ENCODE measurements at regions not wholly inside any gene's neighbourhood (a gene's known extent, or its start where the extent isn't known, plus 50 kb on each side); places are given as distances from the start of the nearest gene placed in this dataset.

DNA sequence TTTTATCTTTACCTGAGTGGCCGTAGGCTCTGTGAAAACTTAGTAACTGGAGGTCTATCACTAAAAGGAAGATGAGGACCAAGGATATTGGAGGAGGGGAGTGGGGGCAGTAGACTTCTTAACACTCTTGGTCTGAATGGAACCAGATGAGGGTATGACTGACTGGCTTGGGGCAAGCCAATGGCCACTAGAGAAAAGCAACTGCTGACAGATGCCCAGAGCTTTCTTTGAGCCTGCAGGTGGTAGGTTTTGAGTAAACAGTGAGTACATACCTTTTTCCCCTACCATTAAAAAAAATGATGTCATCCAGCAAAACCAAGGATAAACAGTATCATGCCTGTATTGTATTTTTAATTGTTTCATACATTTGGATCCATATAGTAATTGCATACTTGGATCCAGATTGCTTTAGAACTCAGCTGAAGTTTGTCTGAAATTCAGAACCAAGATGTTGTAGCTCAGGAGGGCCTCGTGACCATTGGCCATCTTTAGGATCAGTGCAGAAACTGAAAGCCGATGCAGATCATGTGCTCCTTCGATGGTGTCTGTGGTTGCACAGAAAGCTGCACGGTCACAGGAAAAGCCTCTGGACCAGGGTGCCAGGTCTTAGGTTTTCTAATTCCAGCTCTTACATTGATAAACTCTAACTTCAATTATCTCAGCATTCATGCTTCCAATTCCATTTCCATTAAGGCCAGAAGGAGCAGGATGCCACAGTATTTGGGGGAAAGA lies 131.0 kb downstream of the PDGFRA start:
- Mint-ChIP-seq H3K36me3 (no peaks in the 10 kb centered on the region), H3K9me3 (peaks cover 0 to 4% (median 0%) of the 10 kb centered on the region in 3 donors), H3K4me1 (no peaks in the 10 kb centered on the region), H3K27ac (no peak overlapping the region), H3K4me3 (no peak overlapping the region), H3K27me3 (peaks cover 4 to 22% of the 10 kb centered on the region in 2 donors)
- DNase-seq (no peak), ATAC-seq (replicated peaks in 1 of 4) (no peak)
- Histone ChIP-seq H3K4me1 (ENCODE audit: control insufficient read depth in 1 of 2, extremely low read depth in 1 of 2, insufficient read depth in 2 of 2, low read length in 2 of 2) (no peaks in the 10 kb centered on the region), H3K4me3 (ENCODE audit: control insufficient read depth in 1 of 2, extremely low read depth in 1 of 2, low read length in 1 of 2) (no peak overlapping the region), H3K27me3 (replicated peaks in 1 of 2; ENCODE audit: control insufficient read depth in 2 of 2, extremely low read depth in 1 of 2, insufficient read depth in 2 of 2, low read length in 1 of 2) (peaks cover 0 to 2% of the 10 kb centered on the region in 2 experiments), H3K27ac (ENCODE audit: low read length) (no peak overlapping the region), H3K36me3 (ENCODE audit: control insufficient read depth in 2 of 2, extremely low read depth in 1 of 2, insufficient read depth in 1 of 2, low read length in 1 of 2) (no peaks in the 10 kb centered on the region), H3K9me3 (no peaks in the 10 kb centered on the region)
- 32% methylated on average over 5 of the region's 5 CpGs for WGBS (ENCODE audit: insufficient coverage)
- CTCF ChIA-PET = no interaction called here
- POLR2A ChIA-PET = no interaction called here

DNA sequence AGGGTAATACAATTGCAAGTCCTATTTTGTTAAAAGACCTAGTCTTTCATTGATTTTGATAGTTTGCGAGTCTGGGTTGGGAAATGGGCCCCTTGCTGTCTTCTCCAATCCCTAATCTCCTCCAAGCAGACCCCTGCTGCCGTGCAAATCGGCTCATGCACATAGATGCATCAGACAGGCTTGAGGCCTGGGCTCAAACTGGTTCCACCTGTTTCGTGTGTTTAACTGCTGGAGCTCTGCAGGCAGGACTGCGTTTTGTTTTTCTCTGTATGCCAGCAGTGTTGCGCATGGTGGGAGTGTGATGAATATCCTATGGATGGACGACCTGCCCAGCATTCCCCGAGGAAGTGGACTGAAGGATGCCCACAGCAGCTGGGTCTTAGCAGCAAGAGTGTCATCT lies 133.9 kb downstream of the PDGFRA start:
- H3K9me3 Mint-ChIP-seq = peaks cover 0 to 4% (median 0%) of the 10 kb centered on the region in 3 donors
- 94% methylated on average over 5 of the region's 8 CpGs for WGBS (ENCODE audit: insufficient coverage)

DNA sequence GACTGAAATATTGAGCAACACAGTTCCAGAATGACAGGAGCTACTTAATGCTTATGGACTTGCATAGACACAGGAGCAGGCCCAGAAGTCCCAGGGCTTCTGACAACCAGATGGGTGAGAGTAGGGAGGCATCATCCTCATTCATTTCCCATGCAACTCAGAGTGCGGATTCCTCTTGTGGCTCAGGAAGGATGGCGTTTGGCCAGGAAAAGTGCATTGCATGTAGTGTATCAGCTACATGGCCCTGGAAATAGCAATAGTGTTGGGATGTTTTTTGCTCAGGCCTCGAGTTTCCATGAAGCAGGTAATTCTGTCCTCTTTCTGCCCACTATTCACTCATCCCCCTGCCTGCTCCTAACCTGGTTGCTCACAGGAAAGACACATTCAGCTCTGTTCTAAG lies 136.6 kb downstream of the PDGFRA start:
- no CpG with 5 or more reads among the region's 3 CpGs for WGBS (ENCODE audit: insufficient coverage)
- ATAC-seq (replicated peaks in 1 of 4) = no peak
- no peaks in the 10 kb centered on the region for H3K36me3 ChIP-seq (ENCODE audit: control insufficient read depth in 2 of 2, extremely low read depth in 1 of 2, insufficient read depth in 1 of 2, low read length in 1 of 2)
- no peak overlapping the region for H3K27ac Mint-ChIP-seq
- H3K27me3 ChIP-seq (replicated peaks in 1 of 2; ENCODE audit: control insufficient read depth in 2 of 2, extremely low read depth in 1 of 2, insufficient read depth in 2 of 2, low read length in 1 of 2) = peaks cover 0 to 5% of the 10 kb centered on the region in 2 experiments
- H3K4me1 ChIP-seq (ENCODE audit: control insufficient read depth in 1 of 2, extremely low read depth in 1 of 2, insufficient read depth in 2 of 2, low read length in 2 of 2) = no peaks in the 10 kb centered on the region
- ChIA-PET CTCF (no interaction called here), POLR2A (no interaction called here)
- no peaks in the 10 kb centered on the region for H3K4me1 Mint-ChIP-seq
- H3K9me3 Mint-ChIP-seq = no peaks in the 10 kb centered on the region
- H3K27ac ChIP-seq (ENCODE audit: low read length) = no peak overlapping the region
- no peak for DNase-seq
- H3K4me3 ChIP-seq (ENCODE audit: control insufficient read depth in 1 of 2, extremely low read depth in 1 of 2, low read length in 1 of 2) = no peak overlapping the region
- H3K36me3 Mint-ChIP-seq = no peaks in the 10 kb centered on the region
- H3K27me3 Mint-ChIP-seq = peaks cover 5 to 18% of the 10 kb centered on the region in 2 donors
- no peak overlapping the region for H3K4me3 Mint-ChIP-seq
- no peaks in the 10 kb centered on the region for H3K9me3 ChIP-seq

More for the DNA sequence above, 133.9 kb downstream of the PDGFRA start:
- Mint-ChIP-seq H3K27me3 (peaks cover 5 to 21% of the 10 kb centered on the region in 2 donors), H3K4me3 (no peak overlapping the region), H3K4me1 (no peaks in the 10 kb centered on the region), H3K36me3 (no peaks in the 10 kb centered on the region), H3K27ac (no peak overlapping the region)
- no peak overlapping the region for H3K27ac ChIP-seq (ENCODE audit: low read length)
- no peaks in the 10 kb centered on the region for H3K9me3 ChIP-seq
- no peaks in the 10 kb centered on the region for H3K4me1 ChIP-seq (ENCODE audit: control insufficient read depth in 1 of 2, extremely low read depth in 1 of 2, insufficient read depth in 2 of 2, low read length in 2 of 2)
- ATAC-seq (replicated peaks in 1 of 4) = no peak
- no peak overlapping the region for H3K4me3 ChIP-seq (ENCODE audit: control insufficient read depth in 1 of 2, extremely low read depth in 1 of 2, low read length in 1 of 2)
- DNase-seq = no peak
- peaks cover 0 to 5% of the 10 kb centered on the region in 2 experiments for H3K27me3 ChIP-seq (replicated peaks in 1 of 2; ENCODE audit: control insufficient read depth in 2 of 2, extremely low read depth in 1 of 2, insufficient read depth in 2 of 2, low read length in 1 of 2)
- ChIA-PET CTCF (no interaction called here), POLR2A (no interaction called here)
- no peaks in the 10 kb centered on the region for H3K36me3 ChIP-seq (ENCODE audit: control insufficient read depth in 2 of 2, extremely low read depth in 1 of 2, insufficient read depth in 1 of 2, low read length in 1 of 2)

DNA sequence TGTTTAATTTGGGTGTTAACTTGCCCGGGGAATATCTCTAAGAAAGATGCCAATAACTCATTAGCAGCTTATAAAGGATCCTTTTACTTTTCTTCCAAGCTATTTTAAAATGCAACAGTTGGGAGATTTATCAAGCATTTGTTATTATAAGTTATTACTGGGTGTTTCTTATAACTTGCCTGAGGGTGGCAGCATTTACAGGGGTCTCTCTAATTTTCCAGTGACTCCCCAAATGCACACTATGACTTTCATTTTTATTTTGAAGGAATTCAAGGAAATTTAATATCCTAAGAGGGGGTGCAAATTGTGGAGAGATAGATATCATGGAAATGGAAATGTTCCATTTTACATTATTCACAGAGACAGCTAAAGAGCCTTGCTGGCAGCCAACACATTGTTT lies 138.0 kb downstream of the PDGFRA start:
- DNase-seq (no peak), ATAC-seq (replicated peaks in 1 of 4) (no peak)
- no CpG with 5 or more reads among the region's 1 CpG for WGBS (ENCODE audit: insufficient coverage)
- Mint-ChIP-seq H3K27ac (no peak overlapping the region), H3K27me3 (peaks cover 5 to 21% of the 10 kb centered on the region in 2 donors), H3K4me1 (no peaks in the 10 kb centered on the region), H3K9me3 (peaks cover 0 to 3% (median 2%) of the 10 kb centered on the region in 3 donors), H3K4me3 (no peak overlapping the region), H3K36me3 (no peaks in the 10 kb centered on the region)
- no peaks in the 10 kb centered on the region for H3K4me1 ChIP-seq (ENCODE audit: control insufficient read depth in 1 of 2, extremely low read depth in 1 of 2, insufficient read depth in 2 of 2, low read length in 2 of 2)
- H3K27me3 ChIP-seq (replicated peaks in 1 of 2; ENCODE audit: control insufficient read depth in 2 of 2, extremely low read depth in 1 of 2, insufficient read depth in 2 of 2, low read length in 1 of 2) = peaks cover 0 to 5% of the 10 kb centered on the region in 2 experiments
- no peaks in the 10 kb centered on the region for H3K36me3 ChIP-seq (ENCODE audit: control insufficient read depth in 2 of 2, extremely low read depth in 1 of 2, insufficient read depth in 1 of 2, low read length in 1 of 2)
- no peak overlapping the region for H3K4me3 ChIP-seq (ENCODE audit: control insufficient read depth in 1 of 2, extremely low read depth in 1 of 2, low read length in 1 of 2)
- no peaks in the 10 kb centered on the region for H3K9me3 ChIP-seq
- ChIA-PET CTCF (no interaction called here), POLR2A (no interaction called here)
- H3K27ac ChIP-seq (ENCODE audit: low read length) = no peak overlapping the region

DNA sequence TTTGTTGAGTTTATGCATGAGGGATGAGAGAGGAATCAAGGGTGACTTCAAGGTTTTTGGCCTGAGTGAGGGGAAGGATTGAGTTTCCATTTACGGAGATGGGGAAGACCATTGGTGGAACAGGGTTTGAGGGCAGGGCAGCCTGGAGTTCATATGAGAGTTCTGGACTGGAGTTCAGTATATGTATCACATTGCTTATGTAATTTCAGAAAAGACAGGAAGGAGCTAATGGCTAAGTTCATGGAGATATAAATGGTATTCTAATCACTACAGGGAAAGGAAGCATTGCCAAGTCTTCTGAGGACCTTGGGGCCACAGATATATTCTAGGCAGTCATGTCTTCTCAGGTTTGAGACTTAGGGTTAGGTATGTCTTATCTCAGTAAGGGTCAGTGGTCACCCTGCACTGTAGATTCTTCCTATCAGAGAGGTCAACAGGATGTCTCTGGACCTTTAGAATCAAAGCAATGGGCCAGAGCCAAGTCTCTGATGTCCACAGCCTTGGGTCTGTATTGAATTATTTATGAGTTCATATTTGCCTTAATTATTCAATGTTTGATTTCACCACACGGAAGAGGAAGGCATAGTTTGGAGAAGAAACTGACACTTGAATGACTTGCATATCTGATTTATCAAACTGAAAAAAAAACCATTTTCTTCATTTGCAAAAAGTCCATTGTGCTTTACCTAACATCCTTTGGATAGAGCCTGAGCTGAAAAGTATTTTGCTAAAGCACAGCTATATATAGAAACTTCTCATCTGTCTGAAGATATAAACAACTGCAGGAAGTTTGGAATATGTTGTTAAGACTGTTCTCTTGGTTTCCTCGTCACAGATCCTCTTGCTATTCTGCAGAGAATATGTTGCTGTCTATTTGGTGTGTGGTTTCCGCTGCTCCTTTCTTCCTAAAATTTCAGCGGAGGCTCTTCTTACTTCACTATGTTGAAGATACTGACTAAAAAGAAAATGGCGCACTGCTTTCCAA lies 139.5 kb downstream of the PDGFRA start:
- H3K36me3 ChIP-seq (ENCODE audit: control insufficient read depth in 2 of 2, extremely low read depth in 1 of 2, insufficient read depth in 1 of 2, low read length in 1 of 2) = no peaks in the 10 kb centered on the region
- no peaks in the 10 kb centered on the region for H3K4me1 Mint-ChIP-seq
- H3K9me3 ChIP-seq = no peaks in the 10 kb centered on the region
- H3K27ac ChIP-seq (ENCODE audit: low read length) = no peak overlapping the region
- no peak overlapping the region for H3K4me3 ChIP-seq (ENCODE audit: control insufficient read depth in 1 of 2, extremely low read depth in 1 of 2, low read length in 1 of 2)
- 88% methylated on average over 1 of the region's 6 CpGs for WGBS (ENCODE audit: insufficient coverage)
- H3K4me3 Mint-ChIP-seq = no peak overlapping the region
- H3K9me3 Mint-ChIP-seq = peaks cover 0 to 5% (median 5%) of the 10 kb centered on the region in 3 donors
- no peak for DNase-seq
- CTCF ChIA-PET = interaction anchor here in 1 of 2 donors (0.5 kb wide), 1 partner anchor 12 kb away, joined by 5 read pairs; no protein-coding TSS in a partner anchor
- no peak for ATAC-seq (replicated peaks in 1 of 4)
- no peak overlapping the region for H3K27ac Mint-ChIP-seq
- no peaks in the 10 kb centered on the region for H3K4me1 ChIP-seq (ENCODE audit: control insufficient read depth in 1 of 2, extremely low read depth in 1 of 2, insufficient read depth in 2 of 2, low read length in 2 of 2)
- H3K27me3 Mint-ChIP-seq = peaks cover 5 to 18% of the 10 kb centered on the region in 2 donors
- POLR2A ChIA-PET = no interaction called here
- no peaks in the 10 kb centered on the region for H3K36me3 Mint-ChIP-seq
- peaks cover 0 to 5% of the 10 kb centered on the region in 2 experiments for H3K27me3 ChIP-seq (replicated peaks in 1 of 2; ENCODE audit: control insufficient read depth in 2 of 2, extremely low read depth in 1 of 2, insufficient read depth in 2 of 2, low read length in 1 of 2)

DNA sequence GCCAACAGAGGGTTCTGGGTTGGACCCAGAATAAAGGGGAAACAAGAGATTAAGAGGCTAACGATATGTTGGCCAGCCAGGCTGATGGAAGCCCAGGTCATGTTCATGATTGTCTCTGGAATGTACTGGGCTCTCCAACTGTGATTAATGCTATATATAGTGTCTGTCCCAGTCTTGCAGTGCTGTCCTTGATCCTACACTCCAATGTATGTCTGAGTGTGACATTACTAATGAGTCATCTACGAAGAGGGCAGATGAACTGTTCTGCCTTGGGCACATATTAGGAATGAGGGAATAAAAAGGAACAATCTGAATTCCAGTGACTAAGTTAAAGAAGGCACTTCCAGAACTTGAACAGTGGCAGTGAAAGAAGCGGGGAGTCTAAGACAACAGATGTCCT lies 142.1 kb downstream of the PDGFRA start:
- no peaks in the 10 kb centered on the region for H3K36me3 Mint-ChIP-seq
- POLR2A ChIA-PET = no interaction called here
- WGBS (ENCODE audit: insufficient coverage) = 69% methylated on average over 2 of the region's 3 CpGs

More for the DNA sequence above, 142.1 kb downstream of the PDGFRA start:
- Mint-ChIP-seq H3K9me3 (peaks cover 0 to 5% (median 5%) of the 10 kb centered on the region in 3 donors), H3K4me3 (no peak overlapping the region), H3K27ac (no peak overlapping the region), H3K27me3 (peaks cover 1 to 7% of the 10 kb centered on the region in 2 donors), H3K4me1 (no peaks in the 10 kb centered on the region)
- no peak overlapping the region for H3K27ac ChIP-seq (ENCODE audit: low read length)
- no peaks in the 10 kb centered on the region for H3K36me3 ChIP-seq (ENCODE audit: control insufficient read depth in 2 of 2, extremely low read depth in 1 of 2, insufficient read depth in 1 of 2, low read length in 1 of 2)
- DNase-seq = no peak
- ATAC-seq (replicated peaks in 1 of 4) = no peak
- H3K27me3 ChIP-seq (replicated peaks in 1 of 2; ENCODE audit: control insufficient read depth in 2 of 2, extremely low read depth in 1 of 2, insufficient read depth in 2 of 2, low read length in 1 of 2) = no peaks in the 10 kb centered on the region
- no peak overlapping the region for H3K4me3 ChIP-seq (ENCODE audit: control insufficient read depth in 1 of 2, extremely low read depth in 1 of 2, low read length in 1 of 2)
- no peaks in the 10 kb centered on the region for H3K4me1 ChIP-seq (ENCODE audit: control insufficient read depth in 1 of 2, extremely low read depth in 1 of 2, insufficient read depth in 2 of 2, low read length in 2 of 2)
- H3K9me3 ChIP-seq = no peaks in the 10 kb centered on the region
- CTCF ChIA-PET = no interaction called here
